Esophagus muscularis mucosa (tissue), 3 donors: ENCODE measurements at regions not wholly inside any gene's neighbourhood (a gene's known extent, or its start where the extent isn't known, plus 50 kb on each side); places are given as distances from the start of the nearest gene placed in this dataset.

ENCODE experiments used
- POLR2A ChIP-seq: fragments of 450-650 bp; IDR thresholded peaks from one replicate; pipeline ENCODE4 v1.6.1; 2017; ENCODE audit warnings: antibody characterized with exemption, moderate library complexity, mild to moderate bottlenecking, low read depth
- POLR2AphosphoS5 ChIP-seq, 2 donors: sonication (generic); formaldehyde crosslinking; IDR thresholded peaks; one replicate each; pipeline ENCODE4 v1.6.1; 2017; ENCODE audit warnings: antibody characterized with exemption in 2 of 2
- TF ChIP-seq, protein P1 (sequence below), 3 experiments: fragments of 200-600 bp in 2 of 3; fragments of 450-650 bp in 1 of 3; sonication (generic) in 2 of 3; IDR thresholded peaks; one replicate each; pipeline ENCODE4 v1.5.1; 2017 to 2019; ENCODE audit warnings: antibody characterized with exemption in 3 of 3, mild to moderate bottlenecking in 2 of 3, moderate library complexity in 1 of 3

DNA sequence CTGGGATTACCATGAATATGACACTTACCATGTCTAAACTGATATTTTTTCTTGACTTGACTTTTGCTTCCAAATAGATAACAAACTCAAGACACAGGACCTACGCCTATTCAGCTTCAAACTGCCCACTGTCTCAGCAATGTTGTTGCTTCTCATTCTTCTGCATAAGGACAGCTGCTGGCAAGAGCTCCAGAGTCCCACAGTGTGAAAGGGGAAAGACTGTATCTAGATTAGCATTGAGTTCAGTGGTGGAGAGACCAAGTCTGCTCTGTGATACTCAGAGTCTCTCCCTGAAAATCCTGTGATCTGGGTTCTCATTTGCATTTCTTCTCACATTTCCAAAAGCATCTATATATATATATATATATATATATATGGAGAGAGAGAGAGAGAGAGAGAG lies 247.9 kb upstream of the NT5C1B start:
- TF ChIP-seq, protein P1, sequence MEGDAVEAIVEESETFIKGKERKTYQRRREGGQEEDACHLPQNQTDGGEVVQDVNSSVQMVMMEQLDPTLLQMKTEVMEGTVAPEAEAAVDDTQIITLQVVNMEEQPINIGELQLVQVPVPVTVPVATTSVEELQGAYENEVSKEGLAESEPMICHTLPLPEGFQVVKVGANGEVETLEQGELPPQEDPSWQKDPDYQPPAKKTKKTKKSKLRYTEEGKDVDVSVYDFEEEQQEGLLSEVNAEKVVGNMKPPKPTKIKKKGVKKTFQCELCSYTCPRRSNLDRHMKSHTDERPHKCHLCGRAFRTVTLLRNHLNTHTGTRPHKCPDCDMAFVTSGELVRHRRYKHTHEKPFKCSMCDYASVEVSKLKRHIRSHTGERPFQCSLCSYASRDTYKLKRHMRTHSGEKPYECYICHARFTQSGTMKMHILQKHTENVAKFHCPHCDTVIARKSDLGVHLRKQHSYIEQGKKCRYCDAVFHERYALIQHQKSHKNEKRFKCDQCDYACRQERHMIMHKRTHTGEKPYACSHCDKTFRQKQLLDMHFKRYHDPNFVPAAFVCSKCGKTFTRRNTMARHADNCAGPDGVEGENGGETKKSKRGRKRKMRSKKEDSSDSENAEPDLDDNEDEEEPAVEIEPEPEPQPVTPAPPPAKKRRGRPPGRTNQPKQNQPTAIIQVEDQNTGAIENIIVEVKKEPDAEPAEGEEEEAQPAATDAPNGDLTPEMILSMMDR (IDR thresholded peaks at IDR 0.05): no peak
- TF ChIP-seq POLR2A (no peak), POLR2AphosphoS5 (IDR thresholded peaks at IDR 0.05) (no peak)
